Skin epidermis (tissue), 12 donors: ENCODE measurements at regions not wholly inside any gene's neighbourhood (a gene's known extent, or its start where the extent isn't known, plus 50 kb on each side); places are given as distances from the start of the nearest gene placed in this dataset.

Source experiments
- H3K27ac ChIP-seq, 21 experiments: fragments of 200-600 bp; sonication (generic) in 11 of 21; one replicate each; pipeline ENCODE4 v1.5.0; 2020; ENCODE audit warnings: mild to moderate bottlenecking in 3 of 21, inconsistent platforms in 2 of 21, moderate library complexity in 2 of 21
- H3K4me3 ChIP-seq, 7 experiments: fragments of 200-600 bp; sonication (generic) in 2 of 7; one replicate each; pipeline ENCODE4 v1.5.0; 2020; ENCODE audit warnings: inconsistent platforms in 2 of 7, mild to moderate bottlenecking in 2 of 7, moderate library complexity in 1 of 7

DNA sequence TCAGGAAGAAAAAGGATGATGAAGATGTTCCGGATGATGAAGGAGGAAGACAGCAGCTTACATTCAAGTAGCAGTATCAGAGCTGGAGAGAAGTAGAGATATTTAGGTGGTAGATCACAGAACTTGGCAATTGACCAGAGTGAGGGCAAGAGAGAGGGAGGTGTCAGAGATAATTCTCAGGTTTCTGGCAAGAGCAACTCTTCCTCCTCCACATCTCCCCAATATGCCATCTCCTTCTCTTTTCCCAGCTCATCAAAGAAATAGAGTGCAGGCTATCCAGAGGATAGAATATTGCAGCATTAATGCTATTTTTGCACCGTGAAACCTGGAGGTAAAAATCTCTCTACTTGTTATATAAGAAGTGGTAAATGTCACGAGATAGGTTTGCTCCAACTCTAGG is 64.9 kb upstream of the OPCML start:
- Histone ChIP-seq H3K4me3 (no peak overlapping the region), H3K27ac (no peak overlapping the region)

DNA sequence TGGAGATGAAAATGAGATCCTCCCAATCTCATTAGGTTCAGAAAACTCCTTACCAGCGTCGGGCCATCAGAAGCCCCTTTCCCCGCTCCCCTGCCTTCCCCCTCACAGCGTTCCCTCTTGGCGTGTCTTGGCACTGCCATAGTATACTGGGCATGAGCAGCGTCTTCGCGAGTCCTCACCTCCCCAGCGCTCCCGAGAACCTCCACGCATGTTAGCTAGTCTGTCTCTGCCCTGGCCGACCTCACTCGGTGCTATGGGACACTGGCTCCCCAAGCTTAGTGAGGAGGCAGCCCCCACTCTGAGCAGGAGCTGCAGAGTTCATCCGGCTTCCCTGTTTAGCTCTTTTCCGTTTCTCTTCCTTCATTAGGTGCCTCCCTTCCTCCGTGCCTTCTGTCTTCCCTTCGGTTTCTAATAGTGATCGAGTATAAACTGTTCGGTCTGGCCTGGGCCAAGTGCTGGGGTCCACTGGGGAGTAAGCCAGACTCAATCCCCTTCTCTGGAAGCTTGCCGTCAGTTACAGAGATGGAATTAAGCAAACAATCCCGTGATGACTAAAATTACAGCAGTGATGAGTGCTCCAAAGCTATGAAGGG is 63.8 kb upstream of the OPCML start:
- Histone ChIP-seq H3K27ac (no peak overlapping the region), H3K4me3 (no peak overlapping the region)

DNA sequence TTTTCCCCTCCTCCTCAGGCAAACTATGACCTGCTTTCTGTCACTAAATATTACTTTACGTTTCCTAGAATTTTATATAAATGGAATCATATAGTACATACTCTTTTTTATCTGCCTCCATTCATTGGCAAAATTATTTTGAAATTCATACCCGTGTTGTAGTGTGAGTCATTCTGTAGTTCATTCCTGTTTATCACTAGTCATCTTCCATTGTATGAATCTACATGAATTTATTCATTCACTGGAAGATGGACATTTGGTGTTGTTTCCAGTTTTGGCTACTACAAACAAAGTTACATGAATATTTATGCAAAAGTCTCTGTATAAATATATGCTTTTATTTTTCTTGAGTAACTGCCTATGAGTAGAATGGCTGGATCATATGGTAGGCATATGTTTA is 60.7 kb upstream of the OPCML start:
- Histone ChIP-seq H3K27ac (no peak overlapping the region), H3K4me3 (no peak overlapping the region)

DNA sequence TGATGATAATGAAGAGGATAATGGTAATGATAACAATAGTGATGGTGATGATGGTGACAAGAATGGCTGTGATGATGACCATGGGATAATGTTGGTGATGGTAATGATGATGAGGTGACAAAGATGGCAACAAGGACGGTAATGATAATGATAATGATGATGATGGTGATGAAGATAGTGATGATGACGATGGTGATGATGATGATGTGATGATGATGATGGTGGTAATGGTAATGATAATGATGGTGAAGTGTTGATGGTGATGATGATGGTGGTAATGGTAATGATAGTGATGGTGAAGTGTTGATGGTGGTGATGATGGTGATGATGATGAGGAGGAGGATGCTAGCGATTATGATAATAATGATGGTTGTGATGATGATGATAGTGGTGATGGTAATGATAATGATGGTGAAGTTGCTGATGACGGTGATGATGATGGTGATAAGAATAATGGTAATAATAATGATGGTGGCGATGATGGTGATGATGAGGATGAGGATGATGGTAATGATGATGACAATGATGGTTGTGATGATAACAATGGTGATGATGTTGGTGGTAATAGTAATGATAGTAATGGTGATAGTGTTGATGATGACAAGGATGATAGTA is 54.7 kb upstream of the OPCML start:
- Histone ChIP-seq H3K27ac (no peak overlapping the region), H3K4me3 (no peak overlapping the region)

DNA sequence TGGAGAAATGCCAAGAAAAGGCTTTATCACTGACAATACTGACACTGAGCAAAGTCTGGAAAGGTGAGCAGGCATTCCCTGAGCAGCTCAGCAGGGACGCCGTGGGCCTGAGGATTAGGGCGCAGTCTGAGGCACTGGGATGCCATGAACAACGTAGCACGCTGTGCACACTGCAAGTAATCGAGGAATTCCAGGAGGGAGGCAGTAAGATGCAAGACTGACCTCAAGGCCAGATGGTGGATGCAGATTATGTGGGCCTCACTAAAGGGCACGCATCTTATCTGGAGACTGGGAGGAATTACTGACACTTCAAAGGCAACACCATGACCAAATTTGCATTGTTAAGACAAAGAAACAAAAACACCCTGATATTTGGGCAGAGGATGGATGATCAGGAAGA is 50.4 kb upstream of the OPCML start:
- no peak overlapping the region for H3K4me3 ChIP-seq
- no peak overlapping the region for H3K27ac ChIP-seq

DNA sequence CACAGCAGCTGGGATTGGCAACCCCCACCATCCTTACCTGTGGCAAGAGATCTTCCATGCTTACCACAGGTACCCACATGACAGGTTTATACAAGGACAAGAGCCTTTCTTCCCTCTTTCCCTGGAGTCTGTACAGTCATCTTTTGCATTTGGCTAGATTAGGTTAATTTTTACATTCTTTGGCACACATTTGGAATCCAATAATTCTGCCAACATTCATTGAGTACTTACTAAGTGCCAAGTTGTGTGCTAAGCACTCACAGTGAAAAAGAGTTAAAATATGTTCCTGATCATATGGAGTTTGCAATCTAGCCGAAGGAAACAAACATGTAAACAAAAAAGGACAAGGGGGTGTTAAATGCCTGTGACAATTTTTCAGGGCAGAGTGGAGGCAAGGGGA is 50.0 kb upstream of the OPCML start:
- H3K4me3 ChIP-seq, result no peak overlapping the region
- H3K27ac ChIP-seq, result no peak overlapping the region
